Stimulated activated CD8-positive, alpha-beta memory T cell treated with anti-CD3 and anti-CD28 coated beads, Interleukin-15, amount 100 ng/mL, for 1 hour (primary cell): ENCODE measurements at regions not wholly inside any gene's neighbourhood (a gene's known extent, or its start where the extent isn't known, plus 50 kb on each side); places are given as distances from the start of the nearest gene placed in this dataset.
"Not testable (repeated sequence)": the region's sequence is repeated elsewhere in the genome, so short reads cannot be mapped to it uniquely, and the experiment has no call there.

Experiments used
- DNase-seq: peaks from one replicate; pipeline ENCODE4 v3.0.0-alpha.2; 2020; ENCODE audit warnings: low read depth

DNA sequence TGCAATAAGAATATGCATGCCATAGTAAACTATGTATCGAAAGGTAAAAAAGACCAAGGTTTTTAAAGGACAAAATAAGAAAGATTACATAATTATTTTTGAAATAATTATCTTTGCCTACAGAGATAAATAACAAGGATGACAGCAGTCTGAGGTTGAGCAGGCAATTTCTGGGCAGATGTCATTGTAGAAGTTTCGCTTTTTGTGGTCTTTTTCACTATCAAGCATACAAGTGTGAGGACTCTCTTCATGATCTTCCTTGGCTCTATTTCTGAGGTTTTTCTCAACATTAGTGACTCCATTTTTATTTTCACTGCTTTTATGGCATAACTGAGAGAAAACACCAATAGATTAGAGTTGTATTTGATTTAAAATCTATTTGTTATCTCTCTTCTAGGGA, 1337.9 kb upstream of the EPHA6 start:
- no peak for DNase-seq

DNA sequence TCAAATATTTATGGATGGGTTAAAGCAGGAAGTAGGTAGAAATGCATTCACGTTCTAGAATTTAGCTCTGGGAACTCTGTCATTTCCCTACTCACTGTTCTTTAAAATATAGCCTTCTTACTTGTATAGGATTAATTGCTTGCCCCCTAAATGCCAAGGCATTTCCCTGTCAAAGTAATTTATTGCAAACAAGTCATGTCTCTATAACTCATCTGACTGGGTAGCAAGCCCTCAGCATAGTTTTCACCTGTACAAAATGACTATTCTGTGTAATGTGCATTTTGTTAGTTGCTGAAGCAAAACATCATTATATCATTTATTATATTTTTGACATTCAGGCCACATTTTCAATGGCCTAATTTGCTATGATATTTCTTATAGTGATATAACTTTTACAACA, 1308.2 kb upstream of the EPHA6 start:
- no peak for DNase-seq

GRCh38 chr3:95508124-95508523, 1306.3 kb upstream of the EPHA6 start:
- no peak for DNase-seq

DNA sequence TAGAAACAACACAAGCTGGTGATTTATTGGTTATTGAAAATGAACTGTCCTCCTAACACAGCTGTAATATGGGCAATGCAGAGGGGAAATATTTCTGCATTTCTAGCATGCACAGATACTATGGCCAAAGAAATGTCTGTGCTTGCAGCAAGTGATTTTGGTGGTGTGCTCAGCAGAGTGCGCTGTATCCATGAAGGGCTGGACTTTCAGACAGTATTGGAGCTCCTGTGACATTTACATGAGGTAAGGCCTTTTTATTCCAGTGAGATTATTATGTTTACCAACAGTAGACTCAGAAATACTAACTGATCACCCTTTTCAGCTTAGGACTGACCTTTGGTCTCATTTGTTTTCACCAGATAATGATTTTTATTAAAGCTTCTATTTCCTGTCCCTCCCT, 1302.6 kb upstream of the EPHA6 start:
- no peak for DNase-seq

DNA sequence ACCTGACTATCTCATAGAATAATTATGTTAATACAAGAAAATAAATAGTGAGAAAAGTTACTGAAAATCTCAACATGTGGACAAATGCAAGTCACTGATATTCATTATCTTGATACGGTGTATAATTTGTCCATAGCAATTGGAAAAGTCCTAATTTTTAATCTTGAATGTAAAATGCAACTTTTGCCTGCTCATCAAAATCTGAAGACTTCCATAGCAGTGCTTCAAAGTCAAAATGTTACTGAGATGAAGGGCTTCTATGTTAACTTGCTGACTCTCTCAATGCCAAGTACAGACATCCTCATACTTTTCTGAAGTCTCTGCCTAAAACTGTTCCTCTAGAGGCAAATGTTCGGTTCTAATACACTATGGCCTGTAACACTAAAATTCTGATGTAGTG, 1300.1 kb upstream of the EPHA6 start:
- no peak for DNase-seq

DNA sequence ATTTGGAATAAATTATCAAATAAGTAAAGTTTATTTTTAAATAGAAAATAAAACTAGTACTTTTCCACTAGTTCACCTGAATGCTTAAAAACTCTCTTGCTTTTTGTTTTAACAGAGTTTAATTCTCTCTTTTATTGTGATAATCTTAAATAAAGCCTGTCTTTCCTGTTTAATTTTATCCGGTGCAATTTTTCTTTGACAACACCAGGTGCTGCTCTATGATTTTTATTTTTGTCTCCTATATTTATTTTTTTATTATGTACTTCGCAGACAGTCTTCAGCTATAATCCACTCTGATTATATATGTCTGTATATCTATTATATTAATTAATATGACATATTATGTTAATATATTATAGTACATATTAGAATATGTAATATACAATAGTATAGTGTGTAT, 1293.0 kb upstream of the EPHA6 start:
- DNase-seq = no peak

GRCh38 chr3:95522449-95522848, 1291.9 kb upstream of the EPHA6 start:
- DNase-seq = no peak

GRCh38 chr3:95539950-95540483, 1274.4 kb upstream of the EPHA6 start:
- no peak for DNase-seq

DNA sequence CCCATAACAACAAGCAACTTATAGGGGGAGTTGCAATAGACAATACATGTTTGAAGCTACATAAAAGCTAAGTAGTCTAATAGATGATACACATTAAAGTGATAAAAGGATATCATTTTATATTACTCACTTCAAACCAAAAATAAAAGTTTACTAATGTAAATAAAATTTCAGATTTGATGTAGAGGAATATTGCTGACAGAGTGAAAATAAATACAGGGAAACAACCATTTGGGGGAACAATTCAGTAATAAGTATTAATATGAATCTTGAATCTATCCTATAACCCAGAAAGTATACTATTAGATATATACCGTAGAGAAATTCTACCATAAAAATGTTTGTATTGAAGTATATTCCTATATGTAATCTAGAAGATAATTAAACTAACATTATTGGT, 1248.9 kb upstream of the EPHA6 start:
- no peak for DNase-seq

DNA sequence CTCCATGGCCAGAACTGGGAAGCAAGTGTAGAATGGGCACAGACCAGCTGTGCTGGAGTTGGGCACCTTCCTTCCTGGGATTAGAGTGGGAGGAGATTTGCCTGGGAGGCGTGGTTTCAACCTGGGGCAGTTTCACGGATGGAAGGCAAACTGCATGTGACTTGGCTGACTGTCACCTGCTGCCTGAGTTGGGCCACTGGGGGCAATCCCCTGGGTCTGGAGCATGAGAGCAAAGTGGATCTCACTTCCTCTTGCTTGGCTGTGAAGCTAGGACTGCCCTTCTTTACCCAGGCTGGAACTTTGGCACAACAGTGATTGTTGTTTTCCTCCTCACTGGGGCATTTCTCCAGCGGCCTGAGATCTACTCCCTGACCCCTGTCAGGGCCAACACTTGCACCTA, 1247.0 kb upstream of the EPHA6 start:
- no peak for DNase-seq

DNA sequence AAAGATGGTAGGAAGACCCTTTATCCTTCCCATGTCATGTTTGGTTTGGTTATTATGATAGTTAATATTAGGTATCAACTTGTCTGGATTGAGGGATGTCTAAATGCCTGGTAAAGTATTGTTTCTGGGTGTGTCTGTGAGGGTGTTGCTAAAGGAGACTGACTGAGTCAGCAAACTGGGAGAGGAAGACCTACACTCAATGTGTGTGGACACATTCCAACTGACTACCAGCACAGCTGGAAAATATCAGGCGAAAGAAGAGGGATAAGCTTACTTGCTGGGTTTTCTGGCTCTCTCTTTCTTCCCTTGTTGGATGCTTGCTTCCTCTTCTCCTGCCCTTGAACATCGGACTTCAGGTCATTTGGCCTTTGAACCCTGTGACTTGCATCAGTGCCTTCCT, 1227.6 kb upstream of the EPHA6 start:
- DNase-seq = no peak

DNA sequence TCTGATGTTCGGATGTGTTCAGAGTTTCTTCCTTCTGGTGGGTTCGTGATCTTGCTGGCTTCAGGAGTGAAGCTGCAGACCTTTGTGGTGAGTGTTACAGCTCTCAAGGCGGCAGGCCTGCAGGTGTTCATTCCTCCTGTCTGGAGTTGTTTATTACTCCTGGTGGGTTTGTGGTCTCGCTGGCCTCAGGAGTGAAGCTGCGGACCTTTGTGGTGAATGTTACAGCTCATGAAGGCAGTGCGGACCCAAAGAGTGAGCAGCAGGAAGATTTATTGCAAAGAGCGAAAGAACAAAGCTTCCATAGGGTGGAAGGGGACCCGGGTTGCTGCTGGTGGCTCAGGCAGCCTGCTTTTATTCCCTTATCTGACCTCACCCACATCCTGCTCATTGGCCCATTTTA, 1226.8 kb upstream of the EPHA6 start:
- not testable (repeated sequence) for DNase-seq

DNA sequence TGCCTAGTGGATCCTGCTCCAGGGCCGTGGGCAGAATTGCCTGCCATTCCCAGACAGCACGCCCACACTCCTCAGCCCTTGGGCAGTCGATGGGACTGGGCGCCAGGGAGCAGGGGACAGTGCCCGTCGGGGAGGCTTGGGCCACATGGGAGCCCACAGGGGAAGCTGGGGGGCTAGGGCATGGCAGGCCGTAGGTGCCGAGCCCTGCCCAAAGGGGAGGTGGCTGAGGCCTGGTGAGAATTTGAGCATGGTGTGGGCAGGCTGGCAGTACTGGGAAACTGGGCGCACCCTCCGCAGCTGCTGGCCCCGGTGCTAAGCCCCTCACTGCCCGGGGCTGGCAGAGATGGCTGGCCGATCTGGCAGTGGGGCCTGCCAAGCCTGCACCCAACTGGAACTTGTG, 1225.9 kb upstream of the EPHA6 start:
- DNase-seq = no peak

- DNase-seq = no peak
Observed at GRCh38 chr3:95595416-95596075, 1218.8 kb upstream of the EPHA6 start.

DNA sequence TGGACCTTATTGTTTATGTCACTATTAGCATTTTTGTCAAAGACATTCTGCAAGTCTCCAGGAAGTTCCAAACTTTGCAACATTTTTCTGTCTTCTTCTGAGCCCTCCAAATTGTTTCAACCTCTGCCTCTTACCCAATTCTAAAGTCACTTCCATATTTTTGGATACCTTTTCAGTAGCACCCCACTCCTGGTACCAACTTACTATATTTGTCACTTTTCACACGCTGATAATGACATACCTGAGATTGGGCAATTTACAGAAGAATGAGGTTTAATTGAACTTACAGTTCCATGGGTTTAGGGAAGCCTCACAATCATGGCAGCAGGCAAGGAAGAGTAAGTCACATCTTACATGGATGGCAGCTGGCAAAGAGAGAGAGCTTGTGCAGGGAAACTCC, 1206.5 kb upstream of the EPHA6 start:
- DNase-seq = no peak

DNA sequence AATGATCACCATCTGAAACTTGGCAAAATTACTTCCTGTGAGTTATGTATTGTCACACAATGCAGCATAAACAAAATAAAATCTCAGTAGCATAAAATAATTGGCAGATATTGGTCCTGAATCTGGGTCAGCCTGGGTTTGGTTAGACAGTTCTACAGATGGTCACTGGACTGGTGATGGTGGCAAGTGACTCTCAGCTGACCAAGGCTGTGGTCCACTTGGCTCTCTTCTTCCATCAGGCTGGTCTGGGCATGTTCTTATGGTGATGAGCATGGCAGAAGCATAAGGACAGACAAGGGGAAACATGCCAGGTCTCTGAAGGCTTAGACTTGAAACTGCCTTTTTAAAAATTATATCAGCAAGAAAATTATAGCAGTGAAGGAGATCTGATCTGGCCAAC, 1205.0 kb upstream of the EPHA6 start:
- no peak for DNase-seq

DNA sequence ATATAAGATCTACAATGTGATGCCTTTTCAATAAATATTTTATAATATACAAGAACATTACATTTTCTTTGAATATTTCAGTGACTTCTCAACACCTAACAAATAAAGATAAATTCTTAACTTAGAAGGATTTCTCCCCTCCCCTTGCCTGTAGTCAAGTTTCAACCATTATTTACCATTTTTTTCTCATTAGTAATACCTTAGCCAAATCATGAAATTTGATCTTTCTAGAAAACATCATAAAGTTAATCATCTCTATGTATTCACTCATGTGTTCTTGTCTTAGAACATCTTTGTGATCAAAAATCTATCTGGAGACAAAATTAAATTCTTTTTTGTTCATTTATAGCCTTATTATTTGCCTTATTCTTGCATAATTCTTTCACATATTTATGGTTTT, 1201.8 kb upstream of the EPHA6 start:
- DNase-seq = no peak

DNA sequence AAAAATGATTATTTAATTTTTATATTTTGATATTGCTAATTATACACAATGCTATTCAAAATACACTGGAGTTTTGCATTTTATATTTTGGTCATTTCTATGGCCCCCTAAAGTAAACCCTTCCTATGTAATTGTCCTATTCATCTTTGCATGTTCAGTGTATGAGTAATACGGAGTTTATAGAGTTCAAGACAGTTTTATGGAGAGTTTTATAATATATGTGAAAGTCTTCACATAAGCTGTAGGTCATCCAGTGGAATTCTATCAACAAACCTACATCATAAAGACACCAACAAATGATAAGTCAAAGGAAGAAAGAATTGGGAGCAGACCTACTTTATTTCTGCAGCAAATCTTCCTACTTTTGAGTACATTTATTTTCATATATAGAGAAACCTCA, 1200.4 kb upstream of the EPHA6 start:
- DNase-seq = no peak

DNA sequence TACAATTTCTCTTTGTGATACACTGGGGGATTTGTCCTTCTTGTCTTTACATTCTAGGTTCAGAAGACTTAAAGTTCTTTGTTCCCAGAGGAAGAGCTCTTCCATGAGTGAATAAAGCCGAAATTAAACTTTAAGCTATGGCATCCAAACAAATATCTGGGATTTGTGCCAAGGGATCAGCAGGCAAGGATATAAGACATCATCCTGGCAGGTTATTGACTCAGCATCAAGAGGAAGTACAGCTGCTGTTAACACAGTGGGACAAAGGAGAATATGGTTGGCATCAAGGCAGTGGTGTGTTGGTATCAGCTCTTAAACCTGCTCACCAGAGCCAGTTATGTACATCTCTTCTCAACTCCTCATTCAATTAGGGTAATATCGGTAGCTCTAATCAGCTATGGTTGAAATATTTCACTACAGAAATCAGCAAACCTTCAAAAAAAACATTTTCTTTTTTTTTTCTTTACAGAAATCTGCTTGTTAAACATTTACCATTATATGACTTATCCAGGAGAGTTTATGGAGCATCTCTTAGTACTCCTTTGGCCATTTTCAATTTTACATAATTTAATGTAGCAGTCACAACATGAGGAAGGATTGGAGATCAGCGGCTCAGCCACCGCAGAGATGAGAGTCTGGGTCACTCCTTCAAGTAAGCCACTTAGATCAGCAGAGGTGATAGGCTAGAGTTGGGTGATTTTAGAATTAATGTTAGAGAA, 1198.6 kb upstream of the EPHA6 start:
- DNase-seq = no peak

DNA sequence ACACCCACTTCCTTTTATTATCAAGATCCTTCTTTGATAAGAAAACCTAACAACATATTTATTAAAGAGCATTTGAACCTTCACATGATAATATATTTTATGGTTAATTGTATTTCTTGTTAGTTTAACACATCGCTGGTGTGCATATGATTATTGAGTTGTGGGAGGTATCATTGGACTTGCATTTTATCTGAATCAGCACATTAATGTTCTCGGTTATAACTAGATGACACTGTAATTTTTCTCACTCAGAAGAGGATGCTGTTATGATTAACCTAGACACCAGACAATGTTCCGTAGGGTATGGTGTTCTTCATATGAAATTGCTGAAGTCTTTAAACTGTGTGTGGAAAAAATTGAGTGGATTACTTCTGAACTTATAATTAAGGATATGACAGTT, 1188.3 kb upstream of the EPHA6 start:
- DNase-seq = no peak

DNA sequence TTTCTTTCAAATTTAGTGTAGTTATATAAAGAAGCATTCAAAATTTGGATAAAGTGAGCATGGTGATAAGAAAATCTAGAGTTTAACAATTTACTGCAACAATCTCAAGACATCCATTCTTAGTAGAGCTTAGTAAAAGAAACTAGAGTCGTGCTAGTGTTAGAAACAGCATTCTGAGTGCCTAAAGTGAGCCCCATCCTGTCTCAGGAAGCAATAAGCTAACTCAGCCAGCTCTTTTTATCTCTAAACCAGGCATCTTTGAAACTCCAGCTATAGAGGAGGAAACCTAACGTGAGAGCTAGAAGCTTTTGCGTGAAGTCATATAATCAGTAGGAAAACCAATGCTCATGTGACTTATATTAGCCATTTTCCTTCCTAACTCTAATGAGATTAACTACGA, 1187.1 kb upstream of the EPHA6 start:
- DNase-seq = no peak

GRCh38 chr3:95627697-95628096, 1186.7 kb upstream of the EPHA6 start:
- DNase-seq = no peak

- DNase-seq = no peak
Observed at GRCh38 chr3:95629802-95630201, 1184.6 kb upstream of the EPHA6 start.

GRCh38 chr3:95645291-95645690, 1169.1 kb upstream of the EPHA6 start:
- no peak for DNase-seq
